ENCODE measurements at regions not wholly inside any gene's neighbourhood (a gene's known extent, or its start where the extent isn't known, plus 50 kb on each side); places are given as distances from the start of the nearest gene placed in this dataset.

GRCh38 chr2:192292478-192292877, 97.7 kb upstream of the TMEFF2 start:
- no peak for DNase-seq

- no peak for DNase-seq
These were observed 93.6 kb upstream of the TMEFF2 start for GRCh38 chr2:192288295-192288694.

- peak; percentile 66 to 84 for DNase-seq
These were observed 91.5 kb upstream of the TMEFF2 start for GRCh38 chr2:192286093-192286701.

GRCh38 chr2:192283450-192283849, 88.7 kb upstream of the TMEFF2 start:
- DNase-seq, result no peak

GRCh38 chr2:192278701-192279100, 84.0 kb upstream of the TMEFF2 start:
- no peak for DNase-seq

GRCh38 chr2:192277494-192278109, 82.9 kb upstream of the TMEFF2 start:
- no peak for DNase-seq

GRCh38 chr2:192275632-192276031, 80.9 kb upstream of the TMEFF2 start:
- no peak for DNase-seq

- DNase-seq, result no peak
These were observed 72.8 kb upstream of the TMEFF2 start for GRCh38 chr2:192267484-192267883.

GRCh38 chr2:192265751-192266150, 71.0 kb upstream of the TMEFF2 start:
- DNase-seq, result no peak

GRCh38 chr2:192254444-192254843, 59.7 kb upstream of the TMEFF2 start:
- DNase-seq, result no peak

- no peak for DNase-seq
These were observed 59.0 kb upstream of the TMEFF2 start for GRCh38 chr2:192253692-192254091.

- no peak for DNase-seq
These were observed 56.2 kb upstream of the TMEFF2 start for GRCh38 chr2:192250961-192251360.

GRCh38 chr2:192247456-192247855, 52.7 kb upstream of the TMEFF2 start:
- DNase-seq, result no peak

- DNase-seq, result no peak
These were observed 51.6 kb upstream of the TMEFF2 start for GRCh38 chr2:192246297-192246696.

- no peak for DNase-seq
These were observed 50.6 kb upstream of the TMEFF2 start for GRCh38 chr2:192245329-192245728.

Data from Kasumi-1 (cell line).